GM19351 (cell line): ENCODE measurements at regions not wholly inside any gene's neighbourhood (a gene's known extent, or its start where the extent isn't known, plus 50 kb on each side); places are given as distances from the start of the nearest gene placed in this dataset.

ENCODE experiments used
- ATAC-seq: cut with Tn5 transposase; IDR thresholded peaks from one replicate; pipeline ENCODE4 v1.9.1; 2021; ENCODE audit warnings: mild to moderate bottlenecking, moderate library complexity; ENCODE audit not compliant: unreplicated experiment

DNA sequence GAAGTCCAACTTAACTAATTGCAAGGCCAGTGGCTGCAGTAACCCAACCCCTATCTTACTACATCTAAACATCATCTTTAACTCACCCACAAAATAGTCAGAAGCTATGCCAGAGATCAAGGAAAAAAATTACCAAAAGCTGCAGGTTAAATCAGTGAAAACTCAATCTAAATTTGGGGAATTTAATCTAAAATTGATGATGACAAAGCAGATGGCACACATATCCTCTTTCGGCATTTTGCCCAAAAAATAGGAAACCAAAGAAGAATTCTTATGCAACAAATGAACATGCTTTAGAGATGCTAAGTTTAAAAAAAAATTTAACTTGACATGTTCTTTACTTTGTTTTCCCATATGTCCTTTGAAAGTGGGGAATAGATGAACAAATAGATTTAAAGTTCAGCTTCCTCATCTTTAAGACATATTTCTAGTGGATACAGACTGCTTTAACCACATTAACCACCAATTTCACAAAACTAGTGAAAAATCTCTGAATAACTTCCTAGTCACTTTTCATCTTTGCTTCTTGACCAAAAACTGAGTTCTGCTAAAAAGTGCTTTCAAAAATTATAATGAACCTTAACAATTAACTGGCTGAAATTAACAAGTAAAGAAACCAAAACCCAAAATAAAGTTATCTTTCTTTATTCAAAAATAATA lies 74.3 kb upstream of the CCDC150 start:
- no peak for ATAC-seq

GRCh38 chr2:196565982-196566381 lies 73.5 kb upstream of the CCDC150 start:
- no peak for ATAC-seq

- ATAC-seq = no peak
Observed at GRCh38 chr2:196566961-196567666, 72.4 kb upstream of the CCDC150 start.

DNA sequence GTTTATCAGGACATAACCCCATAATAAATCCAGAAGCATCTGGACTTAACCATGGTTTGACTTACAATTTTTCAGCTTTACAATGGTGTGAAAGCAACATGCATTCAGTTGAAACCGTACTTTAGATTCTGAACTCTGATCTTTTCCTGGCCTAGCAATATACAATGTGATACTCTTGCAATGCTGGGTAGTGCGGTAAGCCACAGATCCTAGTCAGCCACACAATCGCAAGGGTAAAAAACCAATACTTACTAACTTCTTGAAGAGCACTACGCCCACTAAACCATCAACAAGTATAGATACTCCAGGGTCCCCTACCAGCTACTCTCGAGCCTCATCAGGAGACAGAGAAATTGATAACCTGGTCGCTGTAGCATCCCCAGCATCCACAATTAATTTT lies 71.0 kb upstream of the CCDC150 start:
- no peak for ATAC-seq

DNA sequence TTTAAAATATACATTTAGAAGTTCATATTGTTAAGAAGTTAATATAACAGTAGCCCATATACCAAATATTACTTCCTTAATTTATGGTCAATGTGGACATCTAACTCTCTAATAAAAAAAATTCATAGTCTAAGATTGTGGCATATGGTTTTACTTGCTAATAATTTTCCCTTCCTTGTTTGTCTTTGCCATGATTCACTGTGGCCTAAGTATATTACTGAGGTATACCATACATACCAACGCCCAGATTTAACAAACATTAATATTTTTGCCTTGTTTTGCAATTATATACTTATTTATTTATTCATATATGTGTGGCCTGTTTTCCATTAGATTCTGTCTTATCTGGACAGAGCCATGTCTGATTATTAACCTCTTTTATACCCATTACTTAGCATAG lies 54.6 kb upstream of the CCDC150 start:
- ATAC-seq = no peak

GRCh38 chr2:196586511-196586991 lies 53.0 kb upstream of the CCDC150 start:
- ATAC-seq = no peak

DNA sequence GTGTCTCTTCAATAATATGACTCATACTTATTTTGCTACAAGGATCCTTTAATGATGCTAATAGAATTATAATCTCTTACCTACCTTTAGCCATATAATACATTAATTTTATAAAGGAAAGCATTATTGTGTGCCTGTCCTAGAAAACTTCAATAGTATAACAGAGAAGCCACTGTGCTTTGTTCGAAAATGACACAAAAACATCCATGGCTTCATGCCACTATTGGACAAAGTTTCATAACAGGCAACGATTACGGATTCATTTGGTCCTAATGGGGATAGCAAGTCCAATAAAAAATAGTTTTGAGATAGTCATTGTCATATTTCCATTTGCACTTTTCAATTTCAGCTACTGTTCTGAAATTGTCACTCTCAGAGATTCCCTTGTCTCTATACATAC lies 52.5 kb upstream of the CCDC150 start:
- no peak for ATAC-seq

DNA sequence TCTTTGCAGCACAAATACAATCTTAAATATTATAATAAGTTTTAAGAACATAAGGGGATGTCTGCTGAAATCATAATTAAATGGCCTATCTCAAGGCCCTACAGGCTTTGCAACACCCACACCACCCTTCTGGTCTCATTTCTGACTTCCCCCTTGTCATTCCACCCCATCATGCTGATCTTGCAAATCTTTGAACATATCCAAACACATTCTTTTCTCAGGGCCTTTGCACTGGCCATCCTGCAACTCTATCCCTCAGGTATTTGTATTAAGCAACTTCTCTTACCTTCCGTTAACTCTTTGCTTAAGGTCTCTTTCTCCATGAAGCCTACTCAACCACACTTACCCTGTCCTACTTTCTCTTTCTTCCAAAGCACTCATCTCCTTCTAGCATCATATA lies 51.8 kb upstream of the CCDC150 start:
- no peak for ATAC-seq

DNA sequence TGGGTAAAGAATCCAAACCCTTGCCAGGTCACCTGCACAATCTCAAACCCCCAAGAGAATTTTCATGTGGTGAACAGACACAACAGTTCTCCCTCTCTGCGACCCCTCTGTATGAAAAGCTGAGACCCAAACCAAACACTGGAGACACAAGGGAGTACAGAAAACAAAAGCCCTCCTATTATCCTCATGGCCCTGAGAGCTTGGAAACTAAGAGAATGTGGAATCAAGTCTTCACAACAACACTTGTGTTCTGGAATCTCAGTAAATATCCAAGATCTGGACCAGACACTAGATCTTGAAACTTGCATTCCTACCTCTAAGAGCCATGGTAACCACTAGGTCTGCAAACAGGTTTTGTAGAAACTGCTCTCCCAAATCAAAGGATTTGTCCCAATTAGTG lies 50.1 kb upstream of the CCDC150 start:
- ATAC-seq = no peak
